Hepatocyte (in vitro differentiated cells): ENCODE measurements at regions not wholly inside any gene's neighbourhood (a gene's known extent, or its start where the extent isn't known, plus 50 kb on each side); places are given as distances from the start of the nearest gene placed in this dataset.

Source experiments
- EZH2 ChIP-seq: fragments of 200-600 bp; sonication (generic); IDR thresholded peaks from 2 replicates; pipeline ENCODE4 v1.6.1; 2016; ENCODE audit warnings: antibody characterized with exemption, mild to moderate bottlenecking, borderline replicate concordance
- TF ChIP-seq, protein P1 (sequence below): fragments of 200-600 bp; sonication (generic); IDR thresholded peaks from 2 replicates; pipeline ENCODE4 v1.5.1; 2016; ENCODE audit warnings: antibody characterized with exemption, mild to moderate bottlenecking; ENCODE audit not compliant: poor library complexity

DNA sequence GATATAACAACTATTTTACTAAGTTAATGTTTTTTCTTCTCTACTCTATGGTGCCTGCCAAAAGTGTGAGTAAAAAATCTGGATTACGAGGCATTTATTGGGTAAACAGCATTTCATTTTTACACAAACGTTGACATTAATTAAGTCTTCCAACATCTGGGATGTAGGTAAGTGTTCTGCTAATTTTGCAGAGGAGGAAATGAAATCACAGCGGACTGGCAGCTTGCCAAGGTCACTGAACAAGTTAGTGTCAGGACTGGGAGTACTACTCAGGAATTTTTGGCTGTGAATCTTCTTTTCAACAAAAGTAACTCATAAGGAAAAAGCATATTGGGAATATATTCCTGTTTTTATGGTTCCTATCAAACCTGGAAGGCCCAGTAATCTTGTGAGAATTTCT, 612.1 kb upstream of the FZD8 start:
- TF ChIP-seq, protein P1, sequence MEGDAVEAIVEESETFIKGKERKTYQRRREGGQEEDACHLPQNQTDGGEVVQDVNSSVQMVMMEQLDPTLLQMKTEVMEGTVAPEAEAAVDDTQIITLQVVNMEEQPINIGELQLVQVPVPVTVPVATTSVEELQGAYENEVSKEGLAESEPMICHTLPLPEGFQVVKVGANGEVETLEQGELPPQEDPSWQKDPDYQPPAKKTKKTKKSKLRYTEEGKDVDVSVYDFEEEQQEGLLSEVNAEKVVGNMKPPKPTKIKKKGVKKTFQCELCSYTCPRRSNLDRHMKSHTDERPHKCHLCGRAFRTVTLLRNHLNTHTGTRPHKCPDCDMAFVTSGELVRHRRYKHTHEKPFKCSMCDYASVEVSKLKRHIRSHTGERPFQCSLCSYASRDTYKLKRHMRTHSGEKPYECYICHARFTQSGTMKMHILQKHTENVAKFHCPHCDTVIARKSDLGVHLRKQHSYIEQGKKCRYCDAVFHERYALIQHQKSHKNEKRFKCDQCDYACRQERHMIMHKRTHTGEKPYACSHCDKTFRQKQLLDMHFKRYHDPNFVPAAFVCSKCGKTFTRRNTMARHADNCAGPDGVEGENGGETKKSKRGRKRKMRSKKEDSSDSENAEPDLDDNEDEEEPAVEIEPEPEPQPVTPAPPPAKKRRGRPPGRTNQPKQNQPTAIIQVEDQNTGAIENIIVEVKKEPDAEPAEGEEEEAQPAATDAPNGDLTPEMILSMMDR = no peak
- no peak for TF ChIP-seq EZH2
